GM12891 (cell line): ENCODE measurements at regions not wholly inside any gene's neighbourhood (a gene's known extent, or its start where the extent isn't known, plus 50 kb on each side); places are given as distances from the start of the nearest gene placed in this dataset.

Experiments used
- POLR2A ChIP-seq: IDR thresholded peaks from 2 replicates; pipeline ENCODE4 v1.6.1; 2011; ENCODE audit warnings: low read depth, low read length, control low read depth
- TAF1 ChIP-seq: IDR thresholded peaks from 2 replicates; pipeline ENCODE4 v1.6.1; 2011; ENCODE audit warnings: low read depth, low read length, control low read depth

- TF ChIP-seq POLR2A (no peak), TAF1 (no peak)
Observed at GRCh38 chr13:60647547-60647946, 250.5 kb downstream of the TDRD3 start.
